ENCODE measurements at regions not wholly inside any gene's neighbourhood (a gene's known extent, or its start where the extent isn't known, plus 50 kb on each side); places are given as distances from the start of the nearest gene placed in this dataset.

DNA sequence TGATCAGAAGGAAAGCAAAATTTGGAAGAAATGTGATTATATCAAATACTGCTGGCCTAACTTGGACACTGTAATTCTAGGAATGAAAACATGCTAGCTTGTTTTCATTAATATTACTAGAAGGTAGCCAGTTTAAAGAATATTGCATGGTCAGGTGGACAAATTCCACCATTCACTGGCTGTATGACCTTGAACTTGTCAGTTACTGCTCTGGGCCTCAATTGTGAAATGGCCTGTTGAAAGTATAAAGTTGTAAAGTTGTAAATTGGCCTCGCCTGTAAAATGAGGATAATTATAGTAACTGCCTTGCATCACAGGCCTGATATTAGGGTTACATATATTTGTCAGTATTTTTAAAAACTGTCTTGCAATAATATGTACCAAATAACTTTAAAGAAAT lies 398.4 kb upstream of the CHST9 start:
- BruUV-seq (replicated peaks) = no TSS peak
- Mint-ChIP-seq H3K27me3 (ENCODE audit: unreplicated experiment) (no peaks in the 10 kb centered on the region), H3K9me3 (ENCODE audit: low read depth, unreplicated experiment) (peaks cover 10% of the 10 kb centered on the region), H3K4me1 (ENCODE audit: low read depth, unreplicated experiment) (no peaks in the 10 kb centered on the region), H3K36me3 (ENCODE audit: insufficient read depth, unreplicated experiment) (no peaks in the 10 kb centered on the region), H3K27ac (ENCODE audit: unreplicated experiment) (no peak overlapping the region), H3K4me3 (ENCODE audit: low read depth, unreplicated experiment) (no peak overlapping the region)
- intact Hi-C loops (cut with micrococcal nuclease; ENCODE audit: unreplicated experiment) = no loop called here
- TF ChIP-seq, protein P1, sequence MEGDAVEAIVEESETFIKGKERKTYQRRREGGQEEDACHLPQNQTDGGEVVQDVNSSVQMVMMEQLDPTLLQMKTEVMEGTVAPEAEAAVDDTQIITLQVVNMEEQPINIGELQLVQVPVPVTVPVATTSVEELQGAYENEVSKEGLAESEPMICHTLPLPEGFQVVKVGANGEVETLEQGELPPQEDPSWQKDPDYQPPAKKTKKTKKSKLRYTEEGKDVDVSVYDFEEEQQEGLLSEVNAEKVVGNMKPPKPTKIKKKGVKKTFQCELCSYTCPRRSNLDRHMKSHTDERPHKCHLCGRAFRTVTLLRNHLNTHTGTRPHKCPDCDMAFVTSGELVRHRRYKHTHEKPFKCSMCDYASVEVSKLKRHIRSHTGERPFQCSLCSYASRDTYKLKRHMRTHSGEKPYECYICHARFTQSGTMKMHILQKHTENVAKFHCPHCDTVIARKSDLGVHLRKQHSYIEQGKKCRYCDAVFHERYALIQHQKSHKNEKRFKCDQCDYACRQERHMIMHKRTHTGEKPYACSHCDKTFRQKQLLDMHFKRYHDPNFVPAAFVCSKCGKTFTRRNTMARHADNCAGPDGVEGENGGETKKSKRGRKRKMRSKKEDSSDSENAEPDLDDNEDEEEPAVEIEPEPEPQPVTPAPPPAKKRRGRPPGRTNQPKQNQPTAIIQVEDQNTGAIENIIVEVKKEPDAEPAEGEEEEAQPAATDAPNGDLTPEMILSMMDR (IDR thresholded peaks at IDR 0.05; ENCODE audit: unreplicated experiment) = no peak
- CTCF ChIA-PET = no interaction called here
- no peak for DNase-seq

DNA sequence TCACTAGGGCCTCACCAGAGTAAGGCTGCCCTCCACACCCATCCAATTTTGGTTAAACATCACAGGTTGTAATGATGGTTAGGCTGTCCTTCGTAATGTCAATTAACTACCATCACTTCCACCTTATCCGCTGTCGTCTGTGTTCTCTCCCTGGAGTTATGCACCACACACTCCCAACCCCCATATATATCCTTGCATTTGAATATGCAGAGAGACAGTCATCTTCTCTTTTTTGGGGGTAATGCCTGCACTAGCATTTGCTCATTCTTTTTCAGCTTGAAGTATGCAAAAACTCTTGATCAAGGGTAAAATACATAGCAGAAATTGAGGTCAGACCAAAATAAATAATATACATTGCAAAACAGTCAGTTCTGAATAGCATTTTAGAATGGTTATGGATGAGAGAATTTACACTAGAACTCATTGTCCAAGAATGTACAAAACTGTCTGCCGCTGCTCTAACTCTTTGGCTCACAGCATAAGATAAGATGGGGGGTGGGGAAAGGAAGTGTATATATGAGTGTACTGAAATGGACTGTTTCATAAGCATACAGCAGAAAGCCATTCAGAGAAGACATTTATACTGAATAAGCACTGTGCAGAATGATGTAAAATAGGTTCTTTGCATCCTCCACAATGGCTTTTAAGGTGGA lies 397.8 kb upstream of the CHST9 start:
- Mint-ChIP-seq H3K27ac (ENCODE audit: unreplicated experiment) (no peak overlapping the region), H3K9me3 (ENCODE audit: low read depth, unreplicated experiment) (peaks cover 10% of the 10 kb centered on the region), H3K27me3 (ENCODE audit: unreplicated experiment) (no peaks in the 10 kb centered on the region), H3K4me1 (ENCODE audit: low read depth, unreplicated experiment) (no peaks in the 10 kb centered on the region), H3K4me3 (ENCODE audit: low read depth, unreplicated experiment) (no peak overlapping the region), H3K36me3 (ENCODE audit: insufficient read depth, unreplicated experiment) (no peaks in the 10 kb centered on the region)
- DNase-seq = no peak
- TF ChIP-seq, protein P1 (IDR thresholded peaks at IDR 0.05; ENCODE audit: unreplicated experiment) = no peak
- intact Hi-C loops (cut with micrococcal nuclease; ENCODE audit: unreplicated experiment) = no loop called here
- CTCF ChIA-PET = no interaction called here
- BruUV-seq (replicated peaks) = no TSS peak

DNA sequence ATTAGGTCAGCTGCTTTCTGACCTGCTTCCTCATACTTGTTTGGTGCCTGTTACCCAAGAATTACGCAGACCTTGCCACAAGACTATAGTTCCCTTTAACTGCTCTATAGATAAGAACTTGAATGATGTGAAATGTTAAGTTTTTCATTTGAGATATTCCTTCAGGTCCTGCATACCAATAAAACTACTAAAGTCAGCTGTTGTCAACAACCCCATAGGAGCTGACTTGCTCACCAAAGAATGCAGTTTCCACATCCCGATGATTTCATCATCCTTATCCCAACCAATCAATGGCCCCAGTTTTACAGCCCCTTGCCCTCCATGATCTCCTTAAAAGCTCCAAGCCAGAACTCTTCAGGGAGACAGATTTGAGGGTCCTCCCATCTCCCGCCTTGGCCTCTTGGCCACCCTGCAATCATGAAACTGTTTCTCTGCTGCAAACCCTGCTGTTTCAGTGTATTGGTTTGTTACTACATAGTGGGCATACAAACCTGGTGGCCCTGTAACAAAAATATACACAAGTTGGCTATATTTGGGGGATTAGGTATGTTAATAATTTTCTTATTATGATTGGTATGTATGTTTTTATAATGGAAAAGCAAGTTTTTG lies 396.3 kb upstream of the CHST9 start:
- Mint-ChIP-seq H3K27ac (ENCODE audit: unreplicated experiment) (no peak overlapping the region), H3K4me3 (ENCODE audit: low read depth, unreplicated experiment) (no peak overlapping the region)
- intact Hi-C loops (cut with micrococcal nuclease; ENCODE audit: unreplicated experiment) = no loop called here

DNA sequence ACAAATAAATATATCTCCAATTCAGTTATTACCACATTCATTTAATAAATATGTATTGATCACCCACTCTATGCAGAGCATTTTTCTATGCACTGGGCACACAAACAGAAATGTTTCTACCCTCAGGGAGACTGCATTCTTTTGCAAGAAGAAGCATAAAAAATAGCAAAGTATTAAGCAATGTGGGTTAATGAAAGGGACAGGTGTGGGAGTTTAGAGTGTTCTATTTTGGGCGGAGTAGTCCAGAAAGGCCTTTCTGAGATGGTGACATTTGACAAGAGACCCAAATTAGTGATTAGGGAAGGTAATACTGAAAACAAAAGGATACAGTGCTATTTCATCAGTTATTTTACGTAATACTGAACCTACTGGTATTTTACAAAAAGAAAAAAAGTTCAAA lies 394.3 kb upstream of the CHST9 start:
- intact Hi-C loops (cut with micrococcal nuclease; ENCODE audit: unreplicated experiment) = no loop called here
- H3K27ac Mint-ChIP-seq (ENCODE audit: unreplicated experiment) = no peak overlapping the region
- H3K4me3 Mint-ChIP-seq (ENCODE audit: low read depth, unreplicated experiment) = no peak overlapping the region
- CTCF ChIA-PET = no interaction called here
- peaks cover 8% of the 10 kb centered on the region for H3K4me1 Mint-ChIP-seq (ENCODE audit: low read depth, unreplicated experiment)
- H3K36me3 Mint-ChIP-seq (ENCODE audit: insufficient read depth, unreplicated experiment) = no peaks in the 10 kb centered on the region
- BruUV-seq (replicated peaks) = no TSS peak
- H3K9me3 Mint-ChIP-seq (ENCODE audit: low read depth, unreplicated experiment) = peaks cover 10% of the 10 kb centered on the region
- DNase-seq = no peak
- TF ChIP-seq, protein P1 (IDR thresholded peaks at IDR 0.05; ENCODE audit: unreplicated experiment) = no peak
- no peaks in the 10 kb centered on the region for H3K27me3 Mint-ChIP-seq (ENCODE audit: unreplicated experiment)

More for the DNA sequence above, 396.3 kb upstream of the CHST9 start:
- no TSS peak for BruUV-seq (replicated peaks)
- peaks cover 10% of the 10 kb centered on the region for H3K9me3 Mint-ChIP-seq (ENCODE audit: low read depth, unreplicated experiment)
- no peaks in the 10 kb centered on the region for H3K27me3 Mint-ChIP-seq (ENCODE audit: unreplicated experiment)
- no peak for DNase-seq
- TF ChIP-seq, protein P1 (IDR thresholded peaks at IDR 0.05; ENCODE audit: unreplicated experiment) = no peak
- peaks cover 8% of the 10 kb centered on the region for H3K4me1 Mint-ChIP-seq (ENCODE audit: low read depth, unreplicated experiment)
- H3K36me3 Mint-ChIP-seq (ENCODE audit: insufficient read depth, unreplicated experiment) = no peaks in the 10 kb centered on the region
- CTCF ChIA-PET = no interaction called here

All from Calu3 (cell line).